Epithelial cell of proximal tubule (primary cell): ENCODE measurements at regions not wholly inside any gene's neighbourhood (a gene's known extent, or its start where the extent isn't known, plus 50 kb on each side); places are given as distances from the start of the nearest gene placed in this dataset.

Source experiments
- DNase-seq: peaks from one replicate; pipeline ENCODE4 v3.0.0-alpha.2; 2011; ENCODE audit warnings: low read depth
- H3K4me3 ChIP-seq: 2 replicates; pipeline ENCODE4 v1.5.1; 2011; ENCODE audit warnings: low read depth, mild to moderate bottlenecking, low read length
- CTCF ChIP-seq: conservative IDR thresholded peaks from 2 replicates; pipeline ENCODE4 v1.5.1; 2012; ENCODE audit warnings: low read depth, mild to moderate bottlenecking, low read length

DNA sequence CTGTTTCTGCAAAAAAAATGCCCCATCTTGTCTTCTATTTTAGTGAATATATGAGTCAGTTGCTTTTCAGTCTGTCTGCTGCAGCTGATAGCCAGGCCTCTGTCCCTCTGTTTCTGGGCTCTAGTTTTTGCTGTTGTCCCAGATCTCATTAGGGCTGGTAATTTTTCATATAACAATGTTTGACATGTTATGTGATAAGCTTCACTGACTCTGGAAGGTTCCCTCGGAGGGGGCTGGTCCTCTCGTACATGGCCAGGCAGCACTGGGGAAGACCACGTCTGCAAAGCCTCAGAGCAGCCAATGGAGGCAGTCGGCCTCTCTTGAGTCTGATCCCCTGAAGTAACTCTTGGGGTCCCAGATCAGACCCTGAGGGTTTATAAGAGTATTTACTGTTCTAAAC lies 223.8 kb downstream of the THBS2 start:
- no peak for DNase-seq
- TF ChIP-seq CTCF: no peak
- no peak overlapping the region for H3K4me3 ChIP-seq

- DNase-seq: no peak
- TF ChIP-seq CTCF: no peak
- no peak overlapping the region for H3K4me3 ChIP-seq
These were observed 225.3 kb downstream of the THBS2 start for GRCh38 chr6:169028343-169028742.

DNA sequence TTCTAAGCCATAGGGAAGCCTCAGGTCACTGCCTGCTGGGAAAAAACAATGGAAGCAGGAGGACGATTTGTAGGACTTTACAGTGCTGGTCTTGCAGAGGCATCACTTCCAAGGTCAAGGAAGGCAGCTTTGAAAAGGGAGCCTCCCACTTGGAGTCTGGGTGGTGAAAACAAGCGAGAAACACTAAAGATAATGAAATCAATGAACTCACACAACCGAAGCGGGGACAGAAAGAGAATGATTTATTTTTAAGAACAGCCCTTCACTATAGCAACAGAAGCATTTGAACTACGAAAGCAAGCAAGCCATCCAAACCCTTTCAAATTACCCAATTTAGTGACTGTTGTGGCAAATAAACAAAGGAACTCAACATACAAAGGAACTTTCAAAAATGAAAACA lies 227.5 kb downstream of the THBS2 start:
- no peak overlapping the region for H3K4me3 ChIP-seq
- DNase-seq: no peak
- no peak for TF ChIP-seq CTCF

GRCh38 chr6:169024047-169024660 lies 229.5 kb downstream of the THBS2 start:
- DNase-seq: no peak
- no peak overlapping the region for H3K4me3 ChIP-seq
- no peak for TF ChIP-seq CTCF

DNA sequence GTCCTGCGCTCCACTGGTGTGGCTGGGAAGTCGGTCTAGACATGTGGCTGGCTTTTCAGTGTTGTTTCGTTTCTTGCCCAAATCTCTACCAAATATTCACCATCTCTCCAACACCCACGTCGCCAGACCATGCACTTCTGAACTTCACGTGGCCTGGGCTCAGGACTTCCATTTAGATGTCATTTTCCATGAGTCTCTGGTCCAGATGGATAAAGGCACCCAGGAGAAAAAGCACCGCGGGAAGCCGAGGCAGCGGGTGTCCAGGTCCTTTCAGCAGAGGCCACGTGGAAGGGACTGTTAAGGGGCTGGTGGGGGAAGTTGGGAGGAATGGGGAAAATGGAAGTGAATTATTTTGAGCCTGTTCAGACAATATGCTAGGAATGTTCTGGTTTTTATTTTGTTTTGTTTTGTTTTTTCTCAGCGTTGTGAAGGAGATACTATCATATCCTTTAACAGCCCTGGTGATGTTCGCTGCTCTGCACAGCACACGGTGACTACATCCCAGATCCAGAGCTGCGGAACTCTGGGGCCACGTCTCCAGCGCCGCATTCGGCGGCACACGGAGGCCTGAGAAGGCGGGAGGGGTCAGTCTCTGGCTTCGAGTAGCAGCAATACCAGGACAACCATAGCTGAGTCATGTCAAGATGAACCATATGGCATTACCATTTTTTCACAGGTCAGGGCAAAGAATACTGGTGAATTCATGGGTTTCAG lies 230.3 kb downstream of the THBS2 start:
- TF ChIP-seq CTCF: no peak
- no peak overlapping the region for H3K4me3 ChIP-seq
- no peak for DNase-seq

DNA sequence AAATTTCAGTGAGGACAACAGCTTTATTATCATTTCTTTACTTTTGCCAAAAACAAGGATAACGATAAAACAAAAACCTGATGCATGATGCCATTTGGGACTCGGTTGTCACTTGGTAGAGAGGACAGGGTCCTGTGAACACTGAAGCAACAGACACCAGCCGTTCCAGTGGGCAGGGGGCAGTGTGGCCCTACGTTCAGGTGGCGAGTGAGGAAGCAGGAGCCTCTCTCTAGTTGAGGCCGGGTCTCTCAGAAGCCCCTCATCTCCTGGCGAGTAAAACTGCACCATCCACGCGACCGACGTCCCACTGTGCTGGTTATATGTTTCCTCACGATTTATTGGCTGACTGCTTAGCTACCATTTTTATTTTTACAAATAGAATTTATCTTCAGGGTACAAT lies 231.6 kb downstream of the THBS2 start:
- DNase-seq: no peak
- peak; percentile 5 for TF ChIP-seq CTCF
- no peak overlapping the region for H3K4me3 ChIP-seq

DNA sequence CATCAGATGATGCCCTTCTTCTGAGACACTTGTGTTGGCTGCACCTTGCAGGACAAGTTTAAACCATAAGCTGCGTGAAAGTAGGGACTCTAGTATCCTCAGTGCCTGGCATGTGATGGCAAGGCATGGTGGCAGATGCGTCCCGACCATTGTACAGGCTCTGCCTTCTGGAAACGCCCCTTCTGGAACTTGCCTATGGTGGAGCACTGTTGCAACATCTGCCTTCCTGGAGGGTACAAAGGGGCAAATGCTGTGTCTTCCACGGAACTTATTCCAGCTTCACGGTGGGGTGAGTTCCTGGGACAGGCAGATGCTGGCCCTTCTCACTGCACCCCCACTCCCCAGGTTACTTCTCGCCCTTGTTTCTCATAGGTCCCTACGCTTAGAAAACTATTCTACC lies 232.8 kb downstream of the THBS2 start:
- TF ChIP-seq CTCF: no peak
- no peak overlapping the region for H3K4me3 ChIP-seq
- no peak for DNase-seq
